ENCODE measurements at regions not wholly inside any gene's neighbourhood (a gene's known extent, or its start where the extent isn't known, plus 50 kb on each side); places are given as distances from the start of the nearest gene placed in this dataset.
"Not testable (repeated sequence)": the region's sequence is repeated elsewhere in the genome, so short reads cannot be mapped to it uniquely, and the experiment has no call there.

GRCh38 chrX:82734140-82734539, 774.0 kb upstream of the POU3F4 start:
- FAIRE-seq, result no peak

GRCh38 chrX:82738313-82738712, 769.8 kb upstream of the POU3F4 start:
- FAIRE-seq, result not testable (repeated sequence)

GRCh38 chrX:82742351-82742750, 765.7 kb upstream of the POU3F4 start:
- no peak for FAIRE-seq

GRCh38 chrX:82745725-82746124, 762.4 kb upstream of the POU3F4 start:
- FAIRE-seq, result not testable (repeated sequence)

GRCh38 chrX:82748906-82749505, 759.1 kb upstream of the POU3F4 start:
- FAIRE-seq, result no peak

GRCh38 chrX:82756272-82756671, 751.8 kb upstream of the POU3F4 start:
- no peak for FAIRE-seq

GRCh38 chrX:82757614-82758013, 750.5 kb upstream of the POU3F4 start:
- FAIRE-seq, result no peak

GRCh38 chrX:82764521-82764920, 743.6 kb upstream of the POU3F4 start:
- no peak for FAIRE-seq

GRCh38 chrX:82765811-82766210, 742.3 kb upstream of the POU3F4 start:
- peak; percentile 53 for FAIRE-seq

- FAIRE-seq, result no peak
Measured at GRCh38 chrX:82775426-82775825, 732.7 kb upstream of the POU3F4 start.

GRCh38 chrX:82782014-82782413, 726.1 kb upstream of the POU3F4 start:
- FAIRE-seq, result no peak

- not testable (repeated sequence) for FAIRE-seq
Measured at GRCh38 chrX:82812902-82813301, 695.2 kb upstream of the POU3F4 start.

GRCh38 chrX:82813671-82814078, 694.4 kb upstream of the POU3F4 start:
- FAIRE-seq, result no peak

GRCh38 chrX:82816001-82816400, 692.1 kb upstream of the POU3F4 start:
- no peak for FAIRE-seq

- no peak for FAIRE-seq
Measured at GRCh38 chrX:82816562-82816961, 691.5 kb upstream of the POU3F4 start.

GRCh38 chrX:82842286-82842685, 665.8 kb upstream of the POU3F4 start:
- no peak for FAIRE-seq

- no peak for FAIRE-seq
Measured at GRCh38 chrX:82848111-82848510, 660.0 kb upstream of the POU3F4 start.
